Upper lobe of left lung (tissue), 4 donors: ENCODE measurements at regions not wholly inside any gene's neighbourhood (a gene's known extent, or its start where the extent isn't known, plus 50 kb on each side); places are given as distances from the start of the nearest gene placed in this dataset.

Source experiments
- CTCF ChIP-seq, 6 experiments: fragments of 450-650 bp in 4 of 6; fragments of 200-600 bp in 2 of 6; sonication (generic) in 2 of 6; IDR thresholded peaks; one replicate each; pipeline ENCODE4 v1.5.1; 2016 to 2019; ENCODE audit warnings: antibody characterized with exemption in 6 of 6
- POLR2A ChIP-seq, 4 donors: fragments of 450-650 bp; IDR thresholded peaks; one replicate each; pipeline ENCODE4 v1.5.1; 2016 to 2017; ENCODE audit warnings: antibody characterized with exemption in 4 of 4, mild to moderate bottlenecking in 2 of 4
- POLR2AphosphoS5 ChIP-seq, 2 donors: sonication (generic); formaldehyde crosslinking; IDR thresholded peaks; one replicate each; pipeline ENCODE4 v1.5.1; 2017; ENCODE audit warnings: antibody characterized with exemption in 2 of 2

GRCh38 chr19:37313335-37313627 is 57.6 kb upstream of the ZNF527 start:
- TF ChIP-seq POLR2A (IDR thresholded peaks at IDR 0.05) (no peak), CTCF (IDR thresholded peaks at IDR 0.05) (no peak), POLR2AphosphoS5 (IDR thresholded peaks at IDR 0.05) (no peak)
